Keratinocyte (primary cell): ENCODE measurements at regions not wholly inside any gene's neighbourhood (a gene's known extent, or its start where the extent isn't known, plus 50 kb on each side); places are given as distances from the start of the nearest gene placed in this dataset.

ENCODE experiments used
- EZH2 ChIP-seq: IDR thresholded peaks from one replicate; pipeline ENCODE4 v1.6.1; 2012; ENCODE audit warnings: inconsistent platforms, mild to moderate bottlenecking, low read length, moderate library complexity
- TF ChIP-seq, protein P1 (sequence below), 3 experiments: IDR thresholded peaks in 1 of 3; conservative IDR thresholded peaks in 1 of 3; optimal IDR thresholded peaks in 1 of 3; 2 replicates in 2 of 3; 3 replicates in 1 of 3; pipeline versions ENCODE3 to v1.5.1; 2011; ENCODE audit warnings: low read length in 3 of 3, mild to moderate bottlenecking in 3 of 3, moderate library complexity in 2 of 3, control low read depth in 1 of 3, inconsistent platforms in 1 of 3; ENCODE audit not compliant: insufficient read depth in 2 of 3; ENCODE audit errors: extremely low read depth in 1 of 3

GRCh38 chr17:34481779-34482178 is 97.6 kb upstream of the TMEM132E start:
- TF ChIP-seq, protein P1, sequence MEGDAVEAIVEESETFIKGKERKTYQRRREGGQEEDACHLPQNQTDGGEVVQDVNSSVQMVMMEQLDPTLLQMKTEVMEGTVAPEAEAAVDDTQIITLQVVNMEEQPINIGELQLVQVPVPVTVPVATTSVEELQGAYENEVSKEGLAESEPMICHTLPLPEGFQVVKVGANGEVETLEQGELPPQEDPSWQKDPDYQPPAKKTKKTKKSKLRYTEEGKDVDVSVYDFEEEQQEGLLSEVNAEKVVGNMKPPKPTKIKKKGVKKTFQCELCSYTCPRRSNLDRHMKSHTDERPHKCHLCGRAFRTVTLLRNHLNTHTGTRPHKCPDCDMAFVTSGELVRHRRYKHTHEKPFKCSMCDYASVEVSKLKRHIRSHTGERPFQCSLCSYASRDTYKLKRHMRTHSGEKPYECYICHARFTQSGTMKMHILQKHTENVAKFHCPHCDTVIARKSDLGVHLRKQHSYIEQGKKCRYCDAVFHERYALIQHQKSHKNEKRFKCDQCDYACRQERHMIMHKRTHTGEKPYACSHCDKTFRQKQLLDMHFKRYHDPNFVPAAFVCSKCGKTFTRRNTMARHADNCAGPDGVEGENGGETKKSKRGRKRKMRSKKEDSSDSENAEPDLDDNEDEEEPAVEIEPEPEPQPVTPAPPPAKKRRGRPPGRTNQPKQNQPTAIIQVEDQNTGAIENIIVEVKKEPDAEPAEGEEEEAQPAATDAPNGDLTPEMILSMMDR (optimal IDR thresholded peaks at IDR 0.05 in 1 of 3, IDR thresholded peaks at IDR 0.05 in 1 of 3, conservative IDR thresholded peaks at IDR 0.05 in 1 of 3; ENCODE audit: extremely low read depth in 1 of 3, insufficient read depth in 2 of 3, low read length in 3 of 3), result no peak
- no peak for TF ChIP-seq EZH2
